Loucy (cell line): ENCODE measurements at regions not wholly inside any gene's neighbourhood (a gene's known extent, or its start where the extent isn't known, plus 50 kb on each side); places are given as distances from the start of the nearest gene placed in this dataset.

ENCODE experiments used
- CTCF ChIP-seq: fragments of 200-600 bp; sonication (generic); conservative IDR thresholded peaks from 2 replicates; pipeline ENCODE4 v1.5.1; 2014; ENCODE audit warnings: mild to moderate bottlenecking, antibody characterized with exemption, low read length
- EZH2phosphoT487 ChIP-seq: fragments of 200-600 bp; IDR thresholded peaks from 2 replicates; pipeline ENCODE4 v1.6.1; 2018; ENCODE audit warnings: antibody characterized with exemption, mild to moderate bottlenecking, moderate library complexity, borderline replicate concordance

DNA sequence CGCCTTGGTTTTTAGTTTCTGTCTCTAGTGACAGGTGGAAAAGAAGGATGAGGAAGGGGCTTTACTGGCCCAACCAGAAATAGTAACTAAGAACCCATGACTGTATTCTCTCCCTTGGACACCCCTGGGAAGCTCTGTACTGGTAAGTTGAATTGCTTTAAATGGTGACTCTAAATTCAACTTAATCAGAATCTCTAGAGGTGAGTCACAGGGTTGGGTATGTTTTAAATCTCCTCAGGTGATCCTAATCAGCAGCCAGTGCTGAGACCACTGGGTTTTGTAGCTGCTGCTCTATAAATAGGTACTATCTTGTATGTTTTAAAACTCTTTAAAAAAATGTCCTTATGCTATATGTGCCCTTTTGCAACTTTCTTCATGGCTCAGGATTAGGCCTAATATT lies 314.0 kb upstream of the ECI2 start:
- TF ChIP-seq CTCF (no peak), EZH2phosphoT487 (no peak)
